ENCODE measurements at regions not wholly inside any gene's neighbourhood (a gene's known extent, or its start where the extent isn't known, plus 50 kb on each side); places are given as distances from the start of the nearest gene placed in this dataset.

DNA sequence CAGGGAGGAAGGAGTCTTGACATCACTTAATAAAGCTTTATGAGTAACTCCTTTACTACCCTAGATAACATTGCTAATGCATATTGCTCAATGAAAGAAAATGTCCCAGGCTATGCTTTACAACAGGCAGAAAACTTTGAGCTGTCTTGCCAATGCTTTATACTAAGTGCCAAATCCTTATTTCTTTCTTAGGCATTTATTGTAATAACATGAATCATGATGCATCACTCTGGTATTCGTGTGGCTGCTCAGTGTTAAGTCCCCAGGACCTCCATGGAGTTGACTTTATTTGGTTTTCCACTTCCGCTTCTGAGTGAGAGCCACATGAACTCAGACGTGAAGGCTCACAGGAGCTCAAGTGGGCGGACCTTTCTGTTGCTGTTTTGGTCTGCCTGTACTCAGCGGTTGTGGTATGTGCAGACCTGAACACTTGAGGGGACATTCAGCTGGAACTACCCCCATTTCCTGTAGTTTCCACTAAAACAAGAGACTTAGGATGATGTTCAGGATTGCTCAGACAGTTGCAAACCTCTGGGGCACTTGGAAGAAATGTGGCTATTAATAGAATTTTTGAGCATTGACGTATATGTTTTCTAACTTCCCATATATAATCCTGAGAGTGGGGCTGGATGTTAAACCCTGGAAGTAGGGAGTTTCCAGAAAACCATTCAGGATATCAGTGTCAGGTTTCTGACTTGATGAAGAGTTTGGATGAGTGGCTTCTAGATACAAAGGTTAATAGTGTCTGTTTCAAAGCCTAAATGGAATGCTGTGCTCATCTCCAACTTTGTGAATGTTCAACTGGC, 258.6 kb downstream of the MSRB3 start:
- DNase-seq (ENCODE audit: low read depth, low spot score): peak; percentile 94
- intact Hi-C loops (cut with micrococcal nuclease) (loop anchor here (1.0 to 10.0 kb wide), 7 partner anchors 20 to 642 kb away; partner anchors contain the start of gene HMGA2), dilution Hi-C loops (cut with MboI; ENCODE audit: extremely low pct_ligation_motif_present, low sequenced_read_pairs) (no loop called here)
- Histone ChIP-seq H3K9ac (replicated peaks; ENCODE audit: extremely low read depth, insufficient read depth, low read length) (peak overlapping the region; percentile 81), H4K20me1 (replicated peaks; ENCODE audit: control insufficient read depth, extremely low read depth, insufficient read depth, low read length) (no peaks in the 10 kb centered on the region), H3K27ac (ENCODE audit: insufficient read depth, low read depth, low read length) (peak overlapping the region; percentile 98), H2AFZ (ENCODE audit: low read depth, low read length) (no peak overlapping the region), H3K4me2 (ENCODE audit: insufficient read depth, low read length) (peak overlapping the region; percentile 68), H3K27me3 (ENCODE audit: control insufficient read depth in 2 of 2, insufficient read depth in 2 of 2, low read length in 2 of 2) (no peaks in the 10 kb centered on the region), H3K9me1 (replicated peaks; ENCODE audit: control insufficient read depth, extremely low read depth, insufficient read depth, low read length) (no peaks in the 10 kb centered on the region), H3K9me3 (replicated peaks; ENCODE audit: control insufficient read depth, insufficient read depth, low read length) (peaks cover 6% of the 10 kb centered on the region), H3K4me3 (replicated peaks in 1 of 3; ENCODE audit: insufficient read depth in 1 of 3, low read depth in 1 of 3, low read length in 3 of 3) (no peak overlapping the region), H3K4me1 (ENCODE audit: control insufficient read depth, extremely low read depth, insufficient read depth, low read length) (peaks cover 58% of the 10 kb centered on the region), H3K79me2 (ENCODE audit: control insufficient read depth, insufficient read depth, low read length) (no peaks in the 10 kb centered on the region), H3K36me3 (ENCODE audit: control insufficient read depth in 2 of 2, extremely low read depth in 1 of 2, insufficient read depth in 2 of 2, low read length in 2 of 2) (no peaks in the 10 kb centered on the region)
- peak; percentile 89 for FAIRE-seq
- TF ChIP-seq POLR2A (IDR thresholded peaks at IDR 0.05; ENCODE audit: low read depth, low read length) (peak; percentile 45), MYC (IDR thresholded peaks at IDR 0.05; ENCODE audit: low read depth, low read length) (no peak), FOS (IDR thresholded peaks at IDR 0.05; ENCODE audit: borderline replicate concordance, insufficient read depth, low read length) (peak; percentile 94), JUN (IDR thresholded peaks at IDR 0.05; ENCODE audit: borderline replicate concordance, insufficient read depth, insufficient read length, low read depth) (peak; percentile 85), EZH2 (IDR thresholded peaks at IDR 0.05; ENCODE audit: borderline replicate concordance, low read depth, low read length, severe bottlenecking) (no peak), POLR2AphosphoS5 (IDR thresholded peaks at IDR 0.05; ENCODE audit: insufficient read depth, low read depth, low read length) (peak; percentile 83), GATA2 (IDR thresholded peaks at IDR 0.05; ENCODE audit: insufficient read depth, insufficient read length, low read depth, low read length) (peak; percentile 66)
- TF ChIP-seq, protein P1, sequence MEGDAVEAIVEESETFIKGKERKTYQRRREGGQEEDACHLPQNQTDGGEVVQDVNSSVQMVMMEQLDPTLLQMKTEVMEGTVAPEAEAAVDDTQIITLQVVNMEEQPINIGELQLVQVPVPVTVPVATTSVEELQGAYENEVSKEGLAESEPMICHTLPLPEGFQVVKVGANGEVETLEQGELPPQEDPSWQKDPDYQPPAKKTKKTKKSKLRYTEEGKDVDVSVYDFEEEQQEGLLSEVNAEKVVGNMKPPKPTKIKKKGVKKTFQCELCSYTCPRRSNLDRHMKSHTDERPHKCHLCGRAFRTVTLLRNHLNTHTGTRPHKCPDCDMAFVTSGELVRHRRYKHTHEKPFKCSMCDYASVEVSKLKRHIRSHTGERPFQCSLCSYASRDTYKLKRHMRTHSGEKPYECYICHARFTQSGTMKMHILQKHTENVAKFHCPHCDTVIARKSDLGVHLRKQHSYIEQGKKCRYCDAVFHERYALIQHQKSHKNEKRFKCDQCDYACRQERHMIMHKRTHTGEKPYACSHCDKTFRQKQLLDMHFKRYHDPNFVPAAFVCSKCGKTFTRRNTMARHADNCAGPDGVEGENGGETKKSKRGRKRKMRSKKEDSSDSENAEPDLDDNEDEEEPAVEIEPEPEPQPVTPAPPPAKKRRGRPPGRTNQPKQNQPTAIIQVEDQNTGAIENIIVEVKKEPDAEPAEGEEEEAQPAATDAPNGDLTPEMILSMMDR (IDR thresholded peaks at IDR 0.05; ENCODE audit: extremely low read depth in 1 of 2, insufficient read depth in 1 of 2, low read depth in 1 of 2, low read length in 2 of 2): no peak
- TF ChIP-seq, protein P2, sequence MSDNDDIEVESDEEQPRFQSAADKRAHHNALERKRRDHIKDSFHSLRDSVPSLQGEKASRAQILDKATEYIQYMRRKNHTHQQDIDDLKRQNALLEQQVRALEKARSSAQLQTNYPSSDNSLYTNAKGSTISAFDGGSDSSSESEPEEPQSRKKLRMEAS (IDR thresholded peaks at IDR 0.05; ENCODE audit: insufficient read depth, insufficient read length): no peak
- TSS peak; percentile 62 for BruUV-seq (replicated peaks)
- POLR2A ChIA-PET: interaction anchor here (1.4 kb wide), 1 partner anchor 67 kb away, joined by 5 read pairs; no protein-coding TSS in a partner anchor
- CTCF ChIA-PET: interaction anchor here (0.7 to 1.8 kb wide), 14 partner anchors 9 to 499 kb away, joined by 3 to 15 read pairs (median 4); no protein-coding TSS in a partner anchor
